Activated CD4-positive, alpha-beta T cell treated with anti-CD3 and anti-CD28 coated beads, Interleukin-2, amount 50 U/mL, for 4 hours (primary cell): ENCODE measurements at regions not wholly inside any gene's neighbourhood (a gene's known extent, or its start where the extent isn't known, plus 50 kb on each side); places are given as distances from the start of the nearest gene placed in this dataset.

Experiments used
- DNase-seq, 2 experiments: peaks; one replicate each; pipeline ENCODE4 v3.0.0-alpha.2; 2020

GRCh38 chr2:220185766-220186305 is 558.4 kb downstream of the SLC4A3 start:
- DNase-seq = no peak

GRCh38 chr2:220188031-220188430 is 560.6 kb downstream of the SLC4A3 start:
- DNase-seq = no peak

GRCh38 chr2:220191031-220191430 is 563.6 kb downstream of the SLC4A3 start:
- no peak for DNase-seq

- no peak for DNase-seq
Observed at GRCh38 chr2:220191737-220192136, 564.3 kb downstream of the SLC4A3 start.

- no peak for DNase-seq
Observed at GRCh38 chr2:220192994-220193753, 565.7 kb downstream of the SLC4A3 start.

GRCh38 chr2:220194630-220195584 is 567.5 kb downstream of the SLC4A3 start:
- DNase-seq = no peak

GRCh38 chr2:220198896-220199295 is 571.5 kb downstream of the SLC4A3 start:
- DNase-seq = no peak

- no peak for DNase-seq
Observed at GRCh38 chr2:220202066-220202465, 574.6 kb downstream of the SLC4A3 start.

GRCh38 chr2:220209093-220209492 is 581.7 kb downstream of the SLC4A3 start:
- no peak for DNase-seq

- DNase-seq = no peak
Observed at GRCh38 chr2:220209751-220210150, 582.3 kb downstream of the SLC4A3 start.

- no peak for DNase-seq
Observed at GRCh38 chr2:220212296-220213080, 585.1 kb downstream of the SLC4A3 start.

GRCh38 chr2:220215785-220216184 is 588.4 kb downstream of the SLC4A3 start:
- no peak for DNase-seq

- DNase-seq = no peak
Observed at GRCh38 chr2:220219371-220219770, 591.9 kb downstream of the SLC4A3 start.

GRCh38 chr2:220220009-220220408 is 592.6 kb downstream of the SLC4A3 start:
- DNase-seq = no peak

- no peak for DNase-seq
Observed at GRCh38 chr2:220221992-220222391, 594.6 kb downstream of the SLC4A3 start.

GRCh38 chr2:220224691-220225543 is 597.5 kb downstream of the SLC4A3 start:
- DNase-seq = no peak

GRCh38 chr2:220226076-220226475 is 598.6 kb downstream of the SLC4A3 start:
- DNase-seq = no peak

- DNase-seq = no peak
Observed at GRCh38 chr2:220226546-220226945, 599.1 kb downstream of the SLC4A3 start.

GRCh38 chr2:220227266-220227920 is 600.0 kb downstream of the SLC4A3 start:
- DNase-seq = no peak

GRCh38 chr2:220228310-220229006 is 601.0 kb downstream of the SLC4A3 start:
- no peak for DNase-seq

- DNase-seq = no peak
Observed at GRCh38 chr2:220240641-220241040, 613.2 kb downstream of the SLC4A3 start.
